LNCAP (cell line): ENCODE measurements at regions not wholly inside any gene's neighbourhood (a gene's known extent, or its start where the extent isn't known, plus 50 kb on each side); places are given as distances from the start of the nearest gene placed in this dataset.

Source experiments
- CTCF ChIP-seq: fragments of 450-650 bp; IDR thresholded peaks from 2 replicates; pipeline ENCODE4 v1.5.1; 2017; ENCODE audit warnings: mild to moderate bottlenecking

- TF ChIP-seq CTCF = no peak
Measured at GRCh38 chr7:25886387-25887240, 265.4 kb upstream of the NFE2L3 start.

- no peak for TF ChIP-seq CTCF
Measured at GRCh38 chr7:25887266-25887665, 264.7 kb upstream of the NFE2L3 start.

GRCh38 chr7:25887795-25888559 is 264.0 kb upstream of the NFE2L3 start:
- TF ChIP-seq CTCF = no peak

GRCh38 chr7:25889765-25890164 is 262.2 kb upstream of the NFE2L3 start:
- no peak for TF ChIP-seq CTCF

- no peak for TF ChIP-seq CTCF
Measured at GRCh38 chr7:25891591-25891990, 260.4 kb upstream of the NFE2L3 start.

- no peak for TF ChIP-seq CTCF
Measured at GRCh38 chr7:25893436-25893835, 258.6 kb upstream of the NFE2L3 start.

- TF ChIP-seq CTCF = no peak
Measured at GRCh38 chr7:25894002-25894901, 257.7 kb upstream of the NFE2L3 start.
